KMS-11 (cell line): ENCODE measurements at regions not wholly inside any gene's neighbourhood (a gene's known extent, or its start where the extent isn't known, plus 50 kb on each side); places are given as distances from the start of the nearest gene placed in this dataset.

Experiments used
- H2AFZ ChIP-seq: fragments of 200-600 bp; sonication (generic); 2 replicates; pipeline ENCODE4 v1.6.1; 2016; ENCODE audit warnings: antibody characterized with exemption, mixed run types, low read depth
- H3K27ac ChIP-seq: fragments of 200-600 bp; sonication (generic); 2 replicates; pipeline ENCODE4 v1.6.1; 2016; ENCODE audit warnings: mild to moderate bottlenecking, mixed run types
- H3K27me3 ChIP-seq: fragments of 200-600 bp; sonication (generic); 2 replicates; pipeline ENCODE4 v1.6.1; 2017; ENCODE audit warnings: mild to moderate bottlenecking, low read depth, mixed run types, moderate library complexity; ENCODE audit not compliant: insufficient read depth
- H3K36me3 ChIP-seq: fragments of 200-600 bp; sonication (generic); 2 replicates; pipeline ENCODE4 v1.6.1; 2017; ENCODE audit warnings: mild to moderate bottlenecking, mixed run types; ENCODE audit not compliant: insufficient read depth
- H3K4me1 ChIP-seq: fragments of 200-600 bp; sonication (generic); 2 replicates; pipeline ENCODE4 v1.6.1; 2016; ENCODE audit warnings: mild to moderate bottlenecking, low read depth, mixed run types; ENCODE audit not compliant: poor library complexity, severe bottlenecking
- H3K4me2 ChIP-seq: fragments of 200-600 bp; sonication (generic); 2 replicates; pipeline ENCODE4 v1.7.0; 2016; ENCODE audit warnings: mild to moderate bottlenecking, mixed run types
- H3K4me3 ChIP-seq: fragments of 200-600 bp; sonication (generic); IDR thresholded peaks from 2 replicates; pipeline ENCODE4 v1.6.1; 2017; ENCODE audit warnings: low read depth, low read length, mixed read lengths; ENCODE audit not compliant: insufficient read depth
- H3K79me2 ChIP-seq: fragments of 200-600 bp; sonication (generic); 2 replicates; pipeline ENCODE4 v1.6.1; 2016; ENCODE audit warnings: low read depth, mixed run types; ENCODE audit not compliant: insufficient read depth
- H3K9ac ChIP-seq: fragments of 200-600 bp; sonication (generic); 2 replicates; pipeline ENCODE4 v1.6.1; 2016; ENCODE audit warnings: mild to moderate bottlenecking, mixed run types
- H4K20me1 ChIP-seq: fragments of 200-600 bp; sonication (generic); 2 replicates; pipeline ENCODE4 v1.6.1; 2016; ENCODE audit warnings: mild to moderate bottlenecking, mixed run types; ENCODE audit not compliant: insufficient read depth
- TF ChIP-seq, protein P1 (sequence below): fragments of 200-600 bp; sonication (generic); conservative IDR thresholded peaks from 2 replicates; pipeline ENCODE4 v1.6.1; 2017; ENCODE audit warnings: low read depth, mild to moderate bottlenecking, antibody characterized with exemption, low read length, moderate library complexity, mixed read lengths

DNA sequence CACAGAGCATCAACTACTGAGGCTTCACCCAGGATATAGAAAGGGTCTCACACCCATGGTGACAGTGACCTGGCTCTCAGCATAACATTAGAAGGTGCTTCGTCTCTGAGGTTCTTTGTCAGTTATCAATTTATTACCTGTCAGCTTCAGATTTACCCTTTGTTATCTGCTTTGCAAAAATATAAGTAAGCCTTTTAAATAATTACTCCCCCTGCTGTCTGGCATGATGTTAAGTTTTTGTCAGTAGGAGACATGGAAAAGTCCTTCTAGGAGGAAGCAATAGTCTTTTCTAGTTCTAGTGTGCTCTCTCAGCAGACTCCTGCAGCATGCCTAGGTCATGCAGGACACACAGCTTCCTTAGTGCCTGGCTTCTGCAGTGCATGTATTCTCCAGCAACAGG lies 149.9 kb downstream of the RDH14 start:
- no peak overlapping the region for H2AFZ ChIP-seq
- H3K27me3 ChIP-seq: no peaks in the 10 kb centered on the region
- H3K79me2 ChIP-seq: no peaks in the 10 kb centered on the region
- no peak overlapping the region for H3K9ac ChIP-seq
- no peaks in the 10 kb centered on the region for H3K36me3 ChIP-seq
- TF ChIP-seq, protein P1, sequence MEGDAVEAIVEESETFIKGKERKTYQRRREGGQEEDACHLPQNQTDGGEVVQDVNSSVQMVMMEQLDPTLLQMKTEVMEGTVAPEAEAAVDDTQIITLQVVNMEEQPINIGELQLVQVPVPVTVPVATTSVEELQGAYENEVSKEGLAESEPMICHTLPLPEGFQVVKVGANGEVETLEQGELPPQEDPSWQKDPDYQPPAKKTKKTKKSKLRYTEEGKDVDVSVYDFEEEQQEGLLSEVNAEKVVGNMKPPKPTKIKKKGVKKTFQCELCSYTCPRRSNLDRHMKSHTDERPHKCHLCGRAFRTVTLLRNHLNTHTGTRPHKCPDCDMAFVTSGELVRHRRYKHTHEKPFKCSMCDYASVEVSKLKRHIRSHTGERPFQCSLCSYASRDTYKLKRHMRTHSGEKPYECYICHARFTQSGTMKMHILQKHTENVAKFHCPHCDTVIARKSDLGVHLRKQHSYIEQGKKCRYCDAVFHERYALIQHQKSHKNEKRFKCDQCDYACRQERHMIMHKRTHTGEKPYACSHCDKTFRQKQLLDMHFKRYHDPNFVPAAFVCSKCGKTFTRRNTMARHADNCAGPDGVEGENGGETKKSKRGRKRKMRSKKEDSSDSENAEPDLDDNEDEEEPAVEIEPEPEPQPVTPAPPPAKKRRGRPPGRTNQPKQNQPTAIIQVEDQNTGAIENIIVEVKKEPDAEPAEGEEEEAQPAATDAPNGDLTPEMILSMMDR: no peak
- H3K4me3 ChIP-seq: no peak overlapping the region
- H3K4me1 ChIP-seq: no peaks in the 10 kb centered on the region
- no peak overlapping the region for H3K27ac ChIP-seq
- no peak overlapping the region for H3K4me2 ChIP-seq
- no peaks in the 10 kb centered on the region for H4K20me1 ChIP-seq

DNA sequence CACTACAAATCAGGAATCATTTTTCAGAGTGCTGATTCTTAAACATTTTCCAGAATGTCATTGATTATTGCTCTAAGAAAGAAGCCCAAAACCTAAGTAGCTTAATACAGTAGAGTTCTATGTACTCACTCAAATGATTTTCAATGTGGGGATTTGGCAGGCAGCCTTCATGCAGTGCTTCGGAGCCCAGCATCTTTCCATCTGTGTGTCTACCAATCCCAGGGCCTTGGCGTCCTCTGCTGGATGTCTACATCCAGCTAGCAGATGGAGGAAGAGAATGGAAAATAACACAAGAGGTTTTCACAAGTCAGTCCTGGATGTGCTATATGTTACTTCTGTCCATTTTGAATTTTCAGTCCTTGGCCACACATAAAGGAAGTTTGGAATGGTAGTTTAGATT lies 151.8 kb downstream of the RDH14 start:
- H4K20me1 ChIP-seq: no peaks in the 10 kb centered on the region
- TF ChIP-seq, protein P1: no peak
- H3K4me1 ChIP-seq: no peaks in the 10 kb centered on the region

DNA sequence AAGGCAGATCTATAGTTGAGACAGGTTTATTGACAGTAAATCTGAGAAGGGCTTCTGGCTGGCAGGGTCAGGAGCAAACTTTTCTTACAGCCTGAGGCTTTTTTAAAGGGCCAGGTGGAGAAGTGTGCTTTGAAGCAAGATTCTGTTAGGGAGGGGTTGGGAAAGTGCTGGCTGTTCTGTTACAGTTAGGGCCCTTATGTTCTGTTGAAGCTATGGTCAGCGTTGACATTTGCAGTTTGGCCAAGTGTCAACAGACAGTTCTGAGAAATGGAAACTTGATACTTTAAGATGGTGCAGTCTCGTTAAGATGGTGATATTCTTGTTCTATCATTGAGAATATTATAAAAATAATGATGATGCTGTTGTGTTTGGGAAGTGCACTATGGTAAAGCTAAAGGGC lies 154.2 kb downstream of the RDH14 start:
- no peak overlapping the region for H3K9ac ChIP-seq
- no peaks in the 10 kb centered on the region for H3K79me2 ChIP-seq
- H2AFZ ChIP-seq: no peak overlapping the region
- H3K4me3 ChIP-seq: no peak overlapping the region
- no peaks in the 10 kb centered on the region for H3K4me1 ChIP-seq
- H3K27ac ChIP-seq: no peak overlapping the region
- H4K20me1 ChIP-seq: no peaks in the 10 kb centered on the region
- no peaks in the 10 kb centered on the region for H3K27me3 ChIP-seq
- no peak overlapping the region for H3K4me2 ChIP-seq
- TF ChIP-seq, protein P1: no peak
- H3K36me3 ChIP-seq: no peaks in the 10 kb centered on the region

More for the DNA sequence above, 151.8 kb downstream of the RDH14 start:
- no peak overlapping the region for H3K9ac ChIP-seq
- H3K4me3 ChIP-seq: no peak overlapping the region
- H3K36me3 ChIP-seq: no peaks in the 10 kb centered on the region
- H3K4me2 ChIP-seq: no peak overlapping the region
- H3K79me2 ChIP-seq: no peaks in the 10 kb centered on the region
- H3K27ac ChIP-seq: no peak overlapping the region
- no peak overlapping the region for H2AFZ ChIP-seq
- H3K27me3 ChIP-seq: no peaks in the 10 kb centered on the region

DNA sequence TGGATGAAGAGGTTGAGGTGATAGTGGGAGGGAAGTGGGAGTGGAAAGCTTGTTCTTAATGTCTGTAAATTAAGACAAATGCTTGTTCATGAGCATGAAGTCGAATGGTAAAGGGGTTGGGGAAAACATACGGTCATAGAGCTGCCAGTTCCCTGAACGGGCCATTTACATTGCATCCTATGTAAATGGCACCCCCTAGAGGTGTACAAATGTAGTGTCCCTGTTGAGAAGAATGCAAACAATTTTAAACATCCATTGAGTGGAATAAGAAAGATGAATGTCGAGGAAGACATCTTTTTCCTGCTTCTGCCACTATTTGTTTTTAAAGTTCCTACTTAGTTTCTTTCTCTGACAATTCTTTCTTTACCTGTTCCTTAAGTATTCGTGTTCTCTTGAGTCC lies 155.7 kb downstream of the RDH14 start:
- Histone ChIP-seq H3K79me2 (no peaks in the 10 kb centered on the region), H3K4me2 (no peak overlapping the region), H3K27ac (no peak overlapping the region), H4K20me1 (no peaks in the 10 kb centered on the region), H3K4me3 (no peak overlapping the region), H3K4me1 (no peaks in the 10 kb centered on the region), H3K9ac (no peak overlapping the region), H3K27me3 (no peaks in the 10 kb centered on the region), H3K36me3 (no peaks in the 10 kb centered on the region), H2AFZ (no peak overlapping the region)
- TF ChIP-seq, protein P1: peak; percentile 55
